ENCODE measurements at regions not wholly inside any gene's neighbourhood (a gene's known extent, or its start where the extent isn't known, plus 50 kb on each side); places are given as distances from the start of the nearest gene placed in this dataset.

DNA sequence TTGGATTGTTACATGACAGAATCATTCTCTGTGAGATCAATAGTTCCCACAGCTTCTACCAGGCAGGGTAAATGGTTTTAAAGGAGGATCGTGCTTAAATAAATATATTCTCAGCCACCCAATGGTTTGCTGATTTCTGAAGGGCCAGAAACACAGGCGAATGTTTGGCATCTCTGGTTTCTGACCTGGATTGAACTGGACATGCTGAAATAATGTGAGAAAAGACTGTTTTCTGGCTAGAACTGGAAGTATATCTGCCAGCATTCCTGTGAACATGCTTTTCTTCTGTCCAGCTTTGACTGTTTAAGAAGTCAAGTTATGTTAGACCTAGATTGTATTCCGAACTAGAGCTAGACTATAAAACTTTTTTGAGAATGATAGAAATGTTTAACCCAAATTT, 77.1 kb upstream of the COL3A1 start:
- DNase-seq (ENCODE audit: low read depth, low spot score) = no peak
- H3K27ac ChIP-seq = no peak overlapping the region

DNA sequence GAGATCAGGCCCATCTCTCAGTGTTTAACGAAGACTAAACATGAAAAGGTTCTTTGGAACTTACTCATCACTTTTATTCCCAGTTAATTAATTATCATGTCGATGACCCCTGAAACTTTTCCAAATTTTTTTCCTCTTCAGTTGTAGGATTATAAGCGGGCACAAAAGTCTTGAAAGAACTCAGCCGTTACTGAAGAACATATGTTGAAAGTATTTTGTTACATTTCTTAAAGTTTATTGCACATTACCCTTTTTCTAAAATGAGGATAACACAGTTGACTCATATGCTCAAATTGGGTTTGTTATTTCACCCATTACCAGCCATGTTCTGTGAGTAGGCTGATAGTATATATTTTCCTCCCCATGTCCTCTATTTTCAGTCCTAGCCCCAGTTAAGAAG, 75.9 kb upstream of the COL3A1 start:
- H3K27ac ChIP-seq = no peak overlapping the region
- DNase-seq (ENCODE audit: low read depth, low spot score) = no peak

DNA sequence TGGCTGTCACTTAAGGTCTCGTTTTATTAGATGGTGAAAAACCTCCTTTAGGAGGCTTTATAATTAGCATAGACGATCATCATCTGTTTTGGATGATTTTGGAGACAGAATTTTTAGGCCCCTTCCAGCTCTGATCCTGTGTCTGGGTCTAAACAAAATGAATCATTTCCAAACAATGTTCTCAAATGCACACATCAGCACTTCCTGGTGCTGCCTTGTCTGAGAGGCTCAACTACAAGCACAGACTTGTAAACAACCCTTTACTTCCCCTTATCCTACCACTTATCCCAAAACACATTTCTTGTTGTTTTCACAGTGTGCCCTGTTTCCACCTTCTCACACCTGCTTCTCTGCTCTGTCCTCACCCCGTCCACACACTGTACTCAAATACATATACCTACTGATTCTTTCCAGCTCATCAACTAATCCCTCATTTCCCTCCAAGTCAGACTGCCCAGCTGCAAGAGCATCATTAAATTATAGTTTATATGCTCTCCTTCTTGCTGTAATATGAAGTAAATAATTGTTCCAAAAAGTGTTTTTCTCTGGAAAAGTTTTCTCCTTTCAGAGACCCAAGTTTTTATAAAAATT, 71.2 kb upstream of the COL3A1 start:
- DNase-seq (ENCODE audit: low read depth, low spot score) = peak; percentile 44
- peak overlapping the region; percentile 4 for H3K27ac ChIP-seq

DNA sequence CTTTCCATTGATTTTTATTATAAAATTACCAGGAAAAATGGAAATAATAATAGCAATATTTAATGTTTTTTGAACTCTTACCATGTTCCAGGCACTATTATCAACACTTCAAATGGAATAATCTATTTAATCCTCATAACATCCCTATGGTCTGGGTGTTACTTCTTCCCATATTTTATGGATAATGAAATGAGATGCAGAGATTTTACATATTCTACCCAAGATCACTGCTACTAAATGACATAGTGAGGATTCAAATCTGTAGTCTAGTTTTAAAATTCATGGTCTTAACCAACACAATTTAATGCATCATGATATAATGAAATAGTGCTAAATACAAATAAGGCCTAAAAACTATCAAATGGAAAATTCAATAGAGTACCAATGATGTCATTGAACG, 70.4 kb upstream of the COL3A1 start:
- H3K27ac ChIP-seq = no peak overlapping the region
- no peak for DNase-seq (ENCODE audit: low read depth, low spot score)

DNA sequence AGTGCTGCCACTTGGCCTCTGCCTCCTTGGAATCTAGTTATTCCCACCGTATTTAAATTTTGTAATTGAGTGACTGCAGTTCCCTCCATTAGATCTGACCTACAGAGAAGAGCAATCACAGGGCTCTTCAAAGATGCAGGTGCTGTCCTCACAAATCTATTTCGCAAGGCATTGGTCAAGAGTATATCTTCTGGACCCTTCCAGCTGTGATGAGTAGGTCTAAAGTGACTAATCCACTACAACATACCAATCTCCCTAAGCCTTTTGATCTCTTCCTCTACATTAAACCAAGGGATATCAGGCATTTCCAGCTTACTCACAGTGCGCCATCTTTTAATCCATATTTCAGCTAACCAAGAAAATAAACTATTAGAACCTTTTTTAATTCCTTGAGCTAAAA, 65.1 kb upstream of the COL3A1 start:
- no peak overlapping the region for H3K27ac ChIP-seq
- DNase-seq (ENCODE audit: low read depth, low spot score) = no peak

DNA sequence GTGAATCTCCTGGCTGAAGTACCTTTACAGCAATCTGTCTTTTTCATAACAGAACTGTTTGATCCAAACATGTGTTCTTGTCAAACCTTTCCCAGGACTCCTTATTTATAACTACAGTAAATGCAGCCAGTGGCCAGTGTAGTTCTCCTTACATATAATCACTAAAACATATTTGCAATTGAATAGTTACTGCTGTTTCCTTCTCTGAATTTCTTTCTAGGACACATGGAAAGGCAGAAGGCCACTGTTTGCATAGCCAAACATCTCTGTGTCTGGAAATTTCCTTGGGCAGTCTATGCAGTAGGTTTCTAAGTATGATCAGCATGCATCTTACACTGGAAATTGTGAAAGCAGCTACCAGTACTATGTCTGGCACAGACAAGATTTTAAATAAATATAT, 57.4 kb upstream of the COL3A1 start:
- no peak overlapping the region for H3K27ac ChIP-seq
- no peak for DNase-seq (ENCODE audit: low read depth, low spot score)

DNA sequence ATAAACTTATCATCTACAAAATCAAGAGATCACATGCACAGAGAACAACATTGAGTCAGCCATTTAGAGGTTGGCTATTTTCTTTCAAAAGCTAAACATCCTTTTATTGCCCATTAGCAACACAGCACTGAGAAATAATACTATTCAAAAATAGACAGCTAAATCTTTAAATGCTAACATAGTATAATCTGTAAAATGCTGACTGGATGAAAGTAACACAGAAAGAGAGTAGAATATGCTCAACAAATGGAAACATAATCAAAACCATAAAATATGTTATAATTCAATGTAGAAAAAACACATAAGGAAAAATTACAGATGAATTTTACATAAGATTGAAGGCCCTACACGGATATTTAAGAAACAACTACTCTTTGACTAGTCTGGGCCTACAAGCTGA, 56.5 kb upstream of the COL3A1 start:
- no peak for DNase-seq (ENCODE audit: low read depth, low spot score)

DNA sequence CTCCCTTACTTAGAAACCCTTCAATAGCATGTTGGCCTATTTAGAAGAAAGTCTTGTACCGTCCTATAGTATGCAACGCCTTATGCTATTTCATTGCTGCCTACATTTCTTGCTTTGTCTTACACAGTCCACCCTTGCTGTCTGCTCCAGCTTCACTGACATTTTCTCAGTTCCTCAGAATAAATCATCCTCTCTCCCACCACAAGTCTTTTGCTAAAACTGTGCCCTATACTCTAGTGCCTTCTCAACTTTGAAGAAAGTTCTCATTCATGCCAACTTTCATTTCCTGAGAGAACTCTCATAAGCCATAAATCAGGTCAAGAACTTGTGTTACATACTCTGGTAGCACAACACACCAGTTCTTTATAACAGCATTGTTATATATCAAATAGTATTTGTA, 54.3 kb upstream of the COL3A1 start:
- no peak overlapping the region for H3K27ac ChIP-seq
- DNase-seq (ENCODE audit: low read depth, low spot score) = no peak

More for the DNA sequence above, 56.5 kb upstream of the COL3A1 start:
- no peak overlapping the region for H3K27ac ChIP-seq

DNA sequence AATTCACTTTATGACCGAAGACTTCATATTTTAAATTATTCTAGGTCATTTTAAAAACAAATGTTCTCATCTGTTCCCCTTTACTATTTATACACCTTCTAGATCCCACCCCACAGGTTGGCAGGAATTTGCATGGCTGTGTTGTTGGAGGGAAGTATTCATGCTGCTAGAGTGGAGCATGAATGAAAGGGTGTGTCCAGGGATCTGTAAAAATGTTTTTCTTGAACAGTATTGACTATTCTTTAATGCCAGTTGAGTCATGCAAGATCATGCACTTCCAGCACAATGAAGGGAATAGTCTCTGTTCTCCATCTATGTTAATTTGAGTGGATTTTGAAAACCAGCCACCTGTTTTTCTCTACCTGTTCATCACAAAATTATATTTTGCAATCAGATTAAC, 52.0 kb upstream of the COL3A1 start:
- no peak for DNase-seq (ENCODE audit: low read depth, low spot score)
- H3K27ac ChIP-seq = no peak overlapping the region
